SK-N-MC (cell line): ENCODE measurements at regions not wholly inside any gene's neighbourhood (a gene's known extent, or its start where the extent isn't known, plus 50 kb on each side); places are given as distances from the start of the nearest gene placed in this dataset.

Experiments
- EZH2 ChIP-seq: fragments of 200-600 bp; sonication (generic); IDR thresholded peaks from one replicate; pipeline ENCODE4 v1.6.1; 2017; ENCODE audit warnings: antibody characterized with exemption
- POLR2AphosphoS5 ChIP-seq: IDR thresholded peaks from 2 replicates; pipeline ENCODE4 v1.6.1; 2012; ENCODE audit warnings: mild to moderate bottlenecking, low read depth, low read length, borderline replicate concordance

DNA sequence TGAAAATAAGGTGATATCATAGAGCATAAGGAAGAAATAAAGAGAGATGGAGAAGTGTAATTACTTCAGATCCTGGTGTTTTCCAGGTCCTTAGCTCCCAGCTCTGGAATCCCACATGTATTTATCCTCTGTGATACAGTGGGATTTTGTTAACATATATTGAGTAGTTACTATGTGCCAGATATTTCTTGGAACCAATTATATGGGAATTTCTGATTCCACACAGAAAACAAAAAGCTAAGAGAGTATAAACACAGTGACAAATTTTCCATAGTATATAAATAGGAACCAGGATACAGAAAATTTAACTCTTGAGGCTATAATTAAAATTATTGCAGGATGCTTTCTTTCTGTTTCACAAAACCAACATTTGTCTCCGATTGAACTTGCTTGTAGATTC, 1067.5 kb downstream of the PCDH7 start:
- TF ChIP-seq POLR2AphosphoS5 (no peak), EZH2 (no peak)
